ENCODE measurements at regions not wholly inside any gene's neighbourhood (a gene's known extent, or its start where the extent isn't known, plus 50 kb on each side); places are given as distances from the start of the nearest gene placed in this dataset.

- Mint-ChIP-seq H3K36me3 (no peaks in the 10 kb centered on the region), H3K4me1 (no peaks in the 10 kb centered on the region), H3K27me3 (ENCODE audit: low read depth in 3 of 3) (peaks cover 0 to 1% (median 0%) of the 10 kb centered on the region in 3 donors), H3K9me3 (peaks cover 2 to 21% (median 8%) of the 10 kb centered on the region in 7 donors), H3K27ac (no peak overlapping the region), H3K4me3 (no peak overlapping the region)
- H3K27me3 ChIP-seq (ENCODE audit: control insufficient read depth in 2 of 2, insufficient read depth in 2 of 2, low read length in 2 of 2): no peaks in the 10 kb centered on the region
- no peaks in the 10 kb centered on the region for H3K36me3 ChIP-seq (replicated peaks in 1 of 2; ENCODE audit: control insufficient read depth in 1 of 2, insufficient read depth in 2 of 2, low read length in 2 of 2)
- H3K4me3 ChIP-seq (replicated peaks in 1 of 3; ENCODE audit: low read depth in 2 of 3, low read length in 3 of 3): no peak overlapping the region
- intact Hi-C loops (cut with micrococcal nuclease): no loop called here
- no peak overlapping the region for H2AFZ ChIP-seq (ENCODE audit: insufficient read depth, low read depth, low read length, poor library complexity, severe bottlenecking)
- H3K9me3 ChIP-seq (replicated peaks in 1 of 2; ENCODE audit: control insufficient read depth in 1 of 2, insufficient read depth in 1 of 2, low read length in 2 of 2): peaks cover 0 to 16% of the 10 kb centered on the region in 2 donors
- no peak overlapping the region for H3K27ac ChIP-seq (ENCODE audit: low read depth in 1 of 2, low read length in 2 of 2)
- H3K9ac ChIP-seq (ENCODE audit: insufficient read depth, low read length, poor library complexity, severe bottlenecking): no peak overlapping the region
- H3K4me1 ChIP-seq (ENCODE audit: control insufficient read depth in 1 of 2, insufficient read depth in 2 of 2, low read length in 2 of 2): no peaks in the 10 kb centered on the region
- no peaks in the 10 kb centered on the region for H4K20me1 ChIP-seq (ENCODE audit: insufficient read depth, low read length)
- WGBS (ENCODE audit: insufficient coverage): 95% methylated on average over 33 of the region's 42 CpGs
- H3K79me2 ChIP-seq (ENCODE audit: insufficient read depth, low read length): no peaks in the 10 kb centered on the region
- H3K4me2 ChIP-seq (replicated peaks; ENCODE audit: extremely low read depth, low read length, poor library complexity, severe bottlenecking): no peak overlapping the region
- TF ChIP-seq CTCF (IDR thresholded peaks at IDR 0.05): no peak
- no peak for DNase-seq
Observed at GRCh38 chr2:193502363-193503035, 1307.8 kb upstream of the TMEFF2 start.

- Mint-ChIP-seq H3K36me3 (no peaks in the 10 kb centered on the region), H3K4me1 (peaks cover 2% of the 10 kb centered on the region), H3K27me3 (ENCODE audit: low read depth in 3 of 3) (no peaks in the 10 kb centered on the region), H3K9me3 (peaks cover 0 to 6% (median 3%) of the 10 kb centered on the region in 7 donors), H3K4me3 (no peak overlapping the region), H3K27ac (no peak overlapping the region)
- DNase-seq: no peak
- Histone ChIP-seq H3K79me2 (ENCODE audit: insufficient read depth, low read length) (no peaks in the 10 kb centered on the region), H4K20me1 (ENCODE audit: insufficient read depth, low read length) (no peaks in the 10 kb centered on the region), H3K4me2 (replicated peaks; ENCODE audit: extremely low read depth, low read length, poor library complexity, severe bottlenecking) (no peak overlapping the region), H2AFZ (ENCODE audit: insufficient read depth, low read depth, low read length, poor library complexity, severe bottlenecking) (no peak overlapping the region), H3K4me1 (ENCODE audit: control insufficient read depth in 1 of 2, insufficient read depth in 2 of 2, low read length in 2 of 2) (no peaks in the 10 kb centered on the region), H3K36me3 (replicated peaks in 1 of 2; ENCODE audit: control insufficient read depth in 1 of 2, insufficient read depth in 2 of 2, low read length in 2 of 2) (no peaks in the 10 kb centered on the region), H3K9me3 (replicated peaks in 1 of 2; ENCODE audit: control insufficient read depth in 1 of 2, insufficient read depth in 1 of 2, low read length in 2 of 2) (peaks cover 0 to 6% of the 10 kb centered on the region in 2 donors), H3K4me3 (replicated peaks in 1 of 3; ENCODE audit: low read depth in 2 of 3, low read length in 3 of 3) (no peak overlapping the region), H3K9ac (ENCODE audit: insufficient read depth, low read length, poor library complexity, severe bottlenecking) (no peak overlapping the region), H3K27me3 (ENCODE audit: control insufficient read depth in 2 of 2, insufficient read depth in 2 of 2, low read length in 2 of 2) (no peaks in the 10 kb centered on the region), H3K27ac (ENCODE audit: low read depth in 1 of 2, low read length in 2 of 2) (no peak overlapping the region)
- TF ChIP-seq CTCF (IDR thresholded peaks at IDR 0.05): no peak
- WGBS (ENCODE audit: insufficient coverage): no CpG with 5 or more reads among the region's 2 CpGs
- intact Hi-C loops (cut with micrococcal nuclease): no loop called here
Observed at GRCh38 chr2:193496786-193497185, 1302.1 kb upstream of the TMEFF2 start.

Measured in CD14-positive monocyte (primary cell).